DOHH2 (cell line): ENCODE measurements at regions not wholly inside any gene's neighbourhood (a gene's known extent, or its start where the extent isn't known, plus 50 kb on each side); places are given as distances from the start of the nearest gene placed in this dataset.
"Not testable (repeated sequence)": the region's sequence is repeated elsewhere in the genome, so short reads cannot be mapped to it uniquely, and the experiment has no call there.

ENCODE experiments used
- H3F3A ChIP-seq: fragments of 200-600 bp; sonication (generic), shearing (Covaris generic); 2 replicates; pipeline ENCODE4 v1.6.0; 2016; ENCODE audit warnings: antibody characterized with exemption, mild to moderate bottlenecking; ENCODE audit not compliant: control insufficient read depth, insufficient read depth
- H3K27ac ChIP-seq: fragments of 200-600 bp; sonication (generic); 2 replicates; pipeline ENCODE4 v1.5.1; 2014; ENCODE audit warnings: low read depth, mild to moderate bottlenecking, low read length, moderate library complexity
- H3K27me3 ChIP-seq: fragments of 200-600 bp; sonication (generic); 2 replicates; pipeline ENCODE4 v1.6.1; 2014; ENCODE audit warnings: mild to moderate bottlenecking, low read length, mixed read lengths; ENCODE audit not compliant: control insufficient read depth
- H3K36me3 ChIP-seq: fragments of 200-600 bp; sonication (generic); 2 replicates; pipeline ENCODE4 v1.6.1; 2014; ENCODE audit warnings: mild to moderate bottlenecking, low read length, moderate library complexity, mixed read lengths; ENCODE audit not compliant: control insufficient read depth
- H3K4me1 ChIP-seq: fragments of 200-600 bp; sonication (generic); 2 replicates; pipeline ENCODE4 v1.6.1; 2014; ENCODE audit warnings: mild to moderate bottlenecking, low read length, mixed read lengths; ENCODE audit not compliant: control insufficient read depth
- H3K4me2 ChIP-seq: fragments of 200-600 bp; sonication (generic); 2 replicates; pipeline ENCODE4 v1.6.0; 2014; ENCODE audit warnings: mild to moderate bottlenecking, low read length, moderate library complexity
- H3K4me3 ChIP-seq: fragments of 200-600 bp; sonication (generic); 2 replicates; pipeline ENCODE4 v1.5.1; 2014; ENCODE audit warnings: mild to moderate bottlenecking, low read length, mixed read lengths
- H3K79me2 ChIP-seq: fragments of 200-600 bp; sonication (generic); 2 replicates; pipeline ENCODE4 v1.6.1; 2014; ENCODE audit warnings: mild to moderate bottlenecking, low read length, mixed read lengths; ENCODE audit not compliant: control insufficient read depth
- H3K9me2 ChIP-seq: fragments of 200-600 bp; sonication (generic); replicated peaks from 2 replicates; pipeline ENCODE4 v1.6.1; 2014; ENCODE audit warnings: mild to moderate bottlenecking, low read length, mixed read lengths; ENCODE audit not compliant: control insufficient read depth
- H3K9me3 ChIP-seq: fragments of 200-600 bp; sonication (generic); 2 replicates; pipeline ENCODE4 v1.6.1; 2014; ENCODE audit warnings: antibody characterized with exemption, low read length, mixed read lengths; ENCODE audit not compliant: control insufficient read depth, insufficient read depth
- H4K20me1 ChIP-seq: fragments of 200-600 bp; sonication (generic); 2 replicates; pipeline ENCODE4 v1.6.0; 2014; ENCODE audit warnings: low read depth, mild to moderate bottlenecking, antibody characterized with exemption, low read length, moderate library complexity; ENCODE audit not compliant: control insufficient read depth, insufficient read depth
- EZH2phosphoT487 ChIP-seq: fragments of 200-600 bp; sonication (generic); IDR thresholded peaks from 2 replicates; pipeline ENCODE4 v1.6.1; 2017; ENCODE audit warnings: borderline replicate concordance, mild to moderate bottlenecking, antibody characterized with exemption, low read length, moderate library complexity, mixed read lengths
- TF ChIP-seq, protein P1 (sequence below): fragments of 200-600 bp; sonication (generic); IDR thresholded peaks from one replicate; pipeline ENCODE4 v1.5.1; 2014; ENCODE audit warnings: antibody characterized with exemption, mild to moderate bottlenecking, low read depth, low read length; ENCODE audit not compliant: poor library complexity, severe bottlenecking

DNA sequence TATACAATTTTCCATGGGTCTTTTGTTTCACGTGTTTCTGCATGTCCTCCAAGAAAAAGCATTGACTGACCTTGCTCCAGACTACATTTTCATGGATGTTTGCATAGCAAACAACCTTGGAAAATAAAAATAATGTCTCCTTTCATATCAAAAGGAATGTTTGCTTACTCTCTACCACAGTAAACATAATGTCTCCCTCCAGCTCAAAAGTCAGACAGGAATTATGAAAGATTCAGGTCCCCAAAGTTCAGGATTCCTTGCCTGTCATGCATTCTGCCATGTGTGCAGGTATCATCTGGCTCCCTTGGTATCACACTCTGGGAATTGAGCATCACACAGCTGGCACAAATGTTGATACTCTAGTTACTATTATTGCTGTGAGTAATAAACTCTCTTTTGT lies 103.1 kb upstream of the ZC3H15 start:
- Histone ChIP-seq H3K4me2 (no peak overlapping the region), H3K9me2 (no peaks in the 10 kb centered on the region), H3K36me3 (no peaks in the 10 kb centered on the region), H3K27ac (no peak overlapping the region), H3K4me1 (no peaks in the 10 kb centered on the region), H3K4me3 (no peak overlapping the region), H3K27me3 (no peaks in the 10 kb centered on the region), H3K9me3 (peaks cover 14% of the 10 kb centered on the region; the same call in 1 of the 2 replicates), H3K79me2 (no peaks in the 10 kb centered on the region), H4K20me1 (no peaks in the 10 kb centered on the region), H3F3A (no peaks in the 10 kb centered on the region)
- TF ChIP-seq, protein P1, sequence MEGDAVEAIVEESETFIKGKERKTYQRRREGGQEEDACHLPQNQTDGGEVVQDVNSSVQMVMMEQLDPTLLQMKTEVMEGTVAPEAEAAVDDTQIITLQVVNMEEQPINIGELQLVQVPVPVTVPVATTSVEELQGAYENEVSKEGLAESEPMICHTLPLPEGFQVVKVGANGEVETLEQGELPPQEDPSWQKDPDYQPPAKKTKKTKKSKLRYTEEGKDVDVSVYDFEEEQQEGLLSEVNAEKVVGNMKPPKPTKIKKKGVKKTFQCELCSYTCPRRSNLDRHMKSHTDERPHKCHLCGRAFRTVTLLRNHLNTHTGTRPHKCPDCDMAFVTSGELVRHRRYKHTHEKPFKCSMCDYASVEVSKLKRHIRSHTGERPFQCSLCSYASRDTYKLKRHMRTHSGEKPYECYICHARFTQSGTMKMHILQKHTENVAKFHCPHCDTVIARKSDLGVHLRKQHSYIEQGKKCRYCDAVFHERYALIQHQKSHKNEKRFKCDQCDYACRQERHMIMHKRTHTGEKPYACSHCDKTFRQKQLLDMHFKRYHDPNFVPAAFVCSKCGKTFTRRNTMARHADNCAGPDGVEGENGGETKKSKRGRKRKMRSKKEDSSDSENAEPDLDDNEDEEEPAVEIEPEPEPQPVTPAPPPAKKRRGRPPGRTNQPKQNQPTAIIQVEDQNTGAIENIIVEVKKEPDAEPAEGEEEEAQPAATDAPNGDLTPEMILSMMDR, result no peak
- no peak for TF ChIP-seq EZH2phosphoT487

DNA sequence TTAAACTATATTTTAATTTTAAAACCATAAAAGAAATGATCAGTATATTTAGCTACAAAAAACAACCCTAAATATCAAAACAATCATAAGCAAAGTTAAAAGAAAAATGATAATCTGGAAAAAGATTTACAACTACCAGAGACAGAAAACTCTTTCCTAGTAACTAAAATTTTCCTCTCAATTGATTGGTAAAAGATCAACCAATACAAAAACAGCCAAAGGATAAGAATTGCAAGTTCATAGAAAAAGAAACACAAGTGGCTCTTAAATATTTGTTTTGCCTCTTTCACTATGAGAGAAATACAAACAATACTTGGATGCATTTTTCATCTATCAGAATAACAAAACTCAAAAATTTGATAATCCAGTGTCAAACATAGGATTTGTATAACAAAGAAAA lies 101.8 kb upstream of the ZC3H15 start:
- TF ChIP-seq, protein P1, result no peak
- no peak for TF ChIP-seq EZH2phosphoT487
- H3K27ac ChIP-seq, result no peak overlapping the region
- H3K36me3 ChIP-seq, result no peaks in the 10 kb centered on the region

DNA sequence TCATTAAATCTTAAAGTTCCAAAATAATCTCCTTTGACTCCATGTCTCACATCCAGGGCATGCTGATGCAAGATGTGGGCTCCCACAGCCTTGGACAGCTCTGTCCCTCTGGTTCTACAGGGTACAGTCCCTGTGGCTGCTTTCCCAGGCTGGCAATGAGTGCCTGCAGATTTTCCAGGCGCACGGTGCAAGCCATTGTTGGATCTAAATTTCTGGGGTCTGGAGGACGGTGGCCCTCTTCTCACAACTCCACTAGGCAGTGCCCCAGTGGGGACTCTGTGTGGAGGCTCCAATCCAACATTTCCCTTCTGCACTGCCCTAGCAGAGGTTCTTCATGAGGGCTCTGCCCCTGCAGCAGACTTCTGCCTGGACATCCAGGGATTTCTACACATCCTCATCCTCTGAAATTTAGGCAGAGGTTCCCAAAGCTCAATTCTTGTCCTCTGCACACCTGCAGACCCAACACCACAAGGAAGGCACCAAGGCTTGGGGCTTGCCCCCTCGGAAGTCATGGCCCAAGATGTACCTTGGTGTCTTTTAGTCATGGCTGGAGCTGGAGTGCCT lies 100.3 kb upstream of the ZC3H15 start:
- H3K36me3 ChIP-seq, H3F3A ChIP-seq, H3K27me3 ChIP-seq, H4K20me1 ChIP-seq, H3K27ac ChIP-seq, H3K4me3 ChIP-seq, H3K79me2 ChIP-seq, H3K9me2 ChIP-seq, H3K4me1 ChIP-seq, H3K4me2 ChIP-seq: not testable (repeated sequence)
- H3K9me3 ChIP-seq, result peaks cover 14% of the 10 kb centered on the region; the same call in 1 of the 2 replicates

More for the DNA sequence above, 101.8 kb upstream of the ZC3H15 start:
- H3K4me1 ChIP-seq, result no peaks in the 10 kb centered on the region
- H3F3A ChIP-seq, result no peaks in the 10 kb centered on the region
- no peak overlapping the region for H3K4me2 ChIP-seq
- no peaks in the 10 kb centered on the region for H3K27me3 ChIP-seq
- H3K9me3 ChIP-seq, result peaks cover 14% of the 10 kb centered on the region; the same call in 1 of the 2 replicates
- H4K20me1 ChIP-seq, result no peaks in the 10 kb centered on the region
- H3K79me2 ChIP-seq, result no peaks in the 10 kb centered on the region
- H3K4me3 ChIP-seq, result no peak overlapping the region
- H3K9me2 ChIP-seq, result no peaks in the 10 kb centered on the region

DNA sequence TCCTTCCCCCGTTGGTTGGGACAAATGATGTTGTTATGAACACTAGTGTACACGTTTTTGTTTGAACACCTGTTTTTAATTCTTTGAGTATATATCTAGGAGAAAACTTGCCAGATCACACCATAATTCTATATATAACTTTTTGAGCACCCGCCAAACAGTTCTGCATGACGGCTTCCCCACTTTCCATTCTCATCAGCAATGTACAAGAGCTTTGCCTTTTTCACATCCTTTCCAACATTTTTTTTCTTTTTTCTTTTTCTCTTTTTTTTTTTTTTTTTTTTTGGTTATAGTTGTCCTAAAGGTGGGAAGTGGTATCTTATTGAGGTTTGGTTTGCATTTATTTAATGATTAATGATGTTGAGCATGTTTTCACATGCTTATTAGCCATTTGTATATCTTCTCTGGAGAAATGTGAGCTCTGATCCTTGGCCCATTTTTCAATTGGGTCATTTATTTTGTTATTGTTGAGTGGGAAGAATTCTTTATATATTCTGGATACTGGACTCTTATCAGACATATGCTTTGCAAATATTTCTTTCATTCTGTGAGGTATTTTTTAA lies 86.9 kb upstream of the ZC3H15 start:
- Histone ChIP-seq H3K4me1 (no peaks in the 10 kb centered on the region; the same call in 1 of the 2 replicates), H3K27ac (no peak overlapping the region), H3F3A (no peaks in the 10 kb centered on the region), H3K4me3 (no peak overlapping the region), H4K20me1 (no peaks in the 10 kb centered on the region), H3K9me2 (no peaks in the 10 kb centered on the region), H3K4me2 (no peak overlapping the region), H3K9me3 (no peaks in the 10 kb centered on the region), H3K27me3 (no peaks in the 10 kb centered on the region), H3K36me3 (no peaks in the 10 kb centered on the region), H3K79me2 (no peaks in the 10 kb centered on the region)
- TF ChIP-seq, protein P1, result no peak
- no peak for TF ChIP-seq EZH2phosphoT487
